ENCODE measurements at regions not wholly inside any gene's neighbourhood (a gene's known extent, or its start where the extent isn't known, plus 50 kb on each side); places are given as distances from the start of the nearest gene placed in this dataset.

GRCh38 chr11:70733327-70734325 lies 335.3 kb downstream of the CTTN start:
- no peak for DNase-seq

- DNase-seq, result no peak
These were observed 336.1 kb downstream of the CTTN start for GRCh38 chr11:70734379-70734778.

GRCh38 chr11:70734911-70735310 lies 336.6 kb downstream of the CTTN start:
- no peak for DNase-seq

GRCh38 chr11:70735976-70736375 lies 337.6 kb downstream of the CTTN start:
- DNase-seq, result no peak

- DNase-seq, result no peak
These were observed 338.1 kb downstream of the CTTN start for GRCh38 chr11:70736461-70736860.

GRCh38 chr11:70736937-70737640 lies 338.8 kb downstream of the CTTN start:
- no peak for DNase-seq

- DNase-seq, result no peak
These were observed 339.7 kb downstream of the CTTN start for GRCh38 chr11:70737816-70738630.

GRCh38 chr11:70738661-70739060 lies 340.3 kb downstream of the CTTN start:
- DNase-seq, result no peak

- no peak for DNase-seq
These were observed 340.8 kb downstream of the CTTN start for GRCh38 chr11:70739091-70739490.

- DNase-seq, result no peak
These were observed 341.6 kb downstream of the CTTN start for GRCh38 chr11:70739811-70740487.

- no peak for DNase-seq
These were observed 342.1 kb downstream of the CTTN start for GRCh38 chr11:70740488-70740851.

- DNase-seq, result no peak
These were observed 342.8 kb downstream of the CTTN start for GRCh38 chr11:70741085-70741484.

GRCh38 chr11:70742553-70743291 lies 344.4 kb downstream of the CTTN start:
- DNase-seq, result no peak

GRCh38 chr11:70743329-70743728 lies 345.0 kb downstream of the CTTN start:
- DNase-seq, result no peak

GRCh38 chr11:70743941-70744351 lies 345.6 kb downstream of the CTTN start:
- no peak for DNase-seq

- DNase-seq, result no peak
These were observed 346.3 kb downstream of the CTTN start for GRCh38 chr11:70744396-70745185.

GRCh38 chr11:70745451-70745850 lies 347.1 kb downstream of the CTTN start:
- no peak for DNase-seq

- no peak for DNase-seq
These were observed 347.6 kb downstream of the CTTN start for GRCh38 chr11:70745941-70746340.

- DNase-seq, result no peak
These were observed 348.0 kb downstream of the CTTN start for GRCh38 chr11:70746351-70746750.

GRCh38 chr11:70747285-70747684 lies 349.0 kb downstream of the CTTN start:
- DNase-seq, result no peak

- no peak for DNase-seq
These were observed 349.6 kb downstream of the CTTN start for GRCh38 chr11:70747921-70748320.

Data from NCI-H1092 treated with DMSO at 0.1 percent for 48 hours (cell line).